WTC11 (cell line): ENCODE measurements at regions not wholly inside any gene's neighbourhood (a gene's known extent, or its start where the extent isn't known, plus 50 kb on each side); places are given as distances from the start of the nearest gene placed in this dataset.
A peak's percentile ranks its signal among the peaks of the same experiment; 100 is the strongest.
"Not testable (repeated sequence)": the region's sequence is repeated elsewhere in the genome, so short reads cannot be mapped to it uniquely, and the experiment has no call there.

Experiments used
- ATAC-seq: fragments of 200-7000 bp; cut with Tn5 transposase; 2 replicates; pipeline ENCODE4 v1.10.0; 2021; ENCODE audit warnings: mild to moderate bottlenecking, moderate library complexity
- CTCF ChIA-PET: fragments of 300-600 bp; sonication (Branson Sonifier 250); formaldehyde crosslinking; loops from one replicate; lab custom pipeline; 2021; ENCODE audit warnings: antibody characterized with exemption; lab: Charles Lee
- POLR2A ChIA-PET: fragments of 350-600 bp; sonication (Branson Sonifier 250); formaldehyde crosslinking; loops from one replicate; lab custom pipeline; 2021; ENCODE audit warnings: antibody characterized with exemption; lab: Charles Lee
- DNase-seq: peaks from one replicate; pipeline ENCODE4 v3.0.0; 2021; ENCODE audit warnings: low spot score
- H3K27ac Mint-ChIP-seq: 2 replicates; pipeline ENCODE4 v1.8.0; 2021; ENCODE audit warnings: mixed read lengths
- H3K27me3 Mint-ChIP-seq: 2 replicates; pipeline ENCODE4 v1.8.0; 2021; ENCODE audit warnings: low read depth, mild to moderate bottlenecking, moderate library complexity, mixed read lengths
- H3K36me3 Mint-ChIP-seq: 2 replicates; pipeline ENCODE4 v1.8.0; 2021; ENCODE audit warnings: mixed read lengths
- H3K4me1 Mint-ChIP-seq: 2 replicates; pipeline ENCODE4 v1.8.0; 2022; ENCODE audit warnings: mixed read lengths
- H3K4me3 Mint-ChIP-seq: 2 replicates; pipeline ENCODE4 v1.8.0; 2021; ENCODE audit warnings: mild to moderate bottlenecking, moderate library complexity, mixed read lengths
- H3K9me3 Mint-ChIP-seq: 2 replicates; pipeline ENCODE4 v1.8.0; 2021; ENCODE audit warnings: mixed read lengths
- E2F5 ChIP-seq: sonication (generic); formaldehyde crosslinking; IDR thresholded peaks from 2 replicates; pipeline ENCODE4 v1.8.1; 2022; ENCODE audit warnings: mild to moderate bottlenecking, moderate library complexity, missing genetic modification reagents
- FOXP1 ChIP-seq: sonication (generic); formaldehyde crosslinking; IDR thresholded peaks from 2 replicates; pipeline ENCODE4 v1.8.0; 2022; ENCODE audit warnings: missing genetic modification reagents, mild to moderate bottlenecking, moderate library complexity, borderline replicate concordance
- GABPB1 ChIP-seq: sonication (generic); formaldehyde crosslinking; IDR thresholded peaks from 2 replicates; pipeline ENCODE4 v1.8.1; 2023; ENCODE audit warnings: mild to moderate bottlenecking, missing genetic modification reagents
- HMGXB4 ChIP-seq: sonication (generic); formaldehyde crosslinking; IDR thresholded peaks from 2 replicates; pipeline ENCODE4 v1.8.1; 2023; ENCODE audit warnings: mild to moderate bottlenecking, moderate library complexity, missing genetic modification reagents
- JUN ChIP-seq: sonication (generic); formaldehyde crosslinking; IDR thresholded peaks from 2 replicates; pipeline ENCODE4 v1.8.0; 2023; ENCODE audit warnings: mild to moderate bottlenecking, missing genetic modification reagents
- MXD4 ChIP-seq: fragments of 250-450 bp; sonication (Bioruptor Pico); IDR thresholded peaks from 2 replicates; pipeline ENCODE4 v1.8.0; 2021; ENCODE audit warnings: mild to moderate bottlenecking, moderate library complexity, borderline replicate concordance
- NR3C1 ChIP-seq: sonication (generic); formaldehyde crosslinking; conservative IDR thresholded peaks from 2 replicates; pipeline ENCODE4 v1.8.1; 2023; ENCODE audit warnings: low read depth, mild to moderate bottlenecking, missing genetic modification reagents
- PREB ChIP-seq: sonication (generic); formaldehyde crosslinking; IDR thresholded peaks from 2 replicates; pipeline ENCODE4 v1.8.1; 2022; ENCODE audit warnings: mild to moderate bottlenecking, missing genetic modification reagents, moderate library complexity, borderline replicate concordance
- ZNF138 ChIP-seq: sonication (generic); formaldehyde crosslinking; conservative IDR thresholded peaks from 2 replicates; pipeline ENCODE4 v1.8.1; 2022; ENCODE audit warnings: mild to moderate bottlenecking, moderate library complexity, missing genetic modification reagents
- ZNF396 ChIP-seq: fragments of 250-450 bp; sonication (Bioruptor Pico); IDR thresholded peaks from 2 replicates; pipeline ENCODE4 v1.8.0; 2021; ENCODE audit warnings: mild to moderate bottlenecking, moderate library complexity, borderline replicate concordance
- ZNF512 ChIP-seq: sonication (generic); formaldehyde crosslinking; IDR thresholded peaks from 2 replicates; pipeline ENCODE4 v1.8.1; 2022; ENCODE audit warnings: missing genetic modification reagents, borderline replicate concordance

GRCh38 chr20:25856256-25856884 is 159.7 kb upstream of the ZNF337 start:
- CTCF ChIA-PET: no interaction called here
- peaks cover 10% of the 10 kb centered on the region for H3K4me1 Mint-ChIP-seq
- H3K4me3 Mint-ChIP-seq: no peak overlapping the region
- POLR2A ChIA-PET: no interaction called here
- TF ChIP-seq ZNF396 (CRISPR knock-in tag) (no peak), FOXP1 (CRISPR knock-in tag) (no peak), MXD4 (CRISPR knock-in tag) (no peak), PREB (CRISPR knock-in tag) (no peak), E2F5 (CRISPR knock-in tag) (no peak), NR3C1 (CRISPR knock-in tag) (no peak), JUN (CRISPR knock-in tag) (no peak), ZNF512 (no peak), HMGXB4 (CRISPR knock-in tag) (no peak), ZNF138 (no peak)
- H3K27ac Mint-ChIP-seq: no peak overlapping the region
- DNase-seq: no peak
- ATAC-seq: no peak
- no peaks in the 10 kb centered on the region for H3K36me3 Mint-ChIP-seq
- H3K9me3 Mint-ChIP-seq: no peaks in the 10 kb centered on the region
- peaks cover 44% of the 10 kb centered on the region for H3K27me3 Mint-ChIP-seq

GRCh38 chr20:25855451-25856156 is 159.0 kb upstream of the ZNF337 start:
- CTCF ChIA-PET, H3K4me3 Mint-ChIP-seq, ATAC-seq, DNase-seq, POLR2A ChIA-PET, H3K36me3 Mint-ChIP-seq, H3K4me1 Mint-ChIP-seq, H3K27ac Mint-ChIP-seq, H3K9me3 Mint-ChIP-seq: not testable (repeated sequence)
- H3K27me3 Mint-ChIP-seq: peaks cover 37% of the 10 kb centered on the region

- peaks cover 27% of the 10 kb centered on the region for H3K27me3 Mint-ChIP-seq
- H3K4me3 Mint-ChIP-seq, H3K4me1 Mint-ChIP-seq, ATAC-seq, CTCF ChIA-PET, H3K9me3 Mint-ChIP-seq, H3K36me3 Mint-ChIP-seq, H3K27ac Mint-ChIP-seq, POLR2A ChIA-PET, DNase-seq: not testable (repeated sequence)
These were observed 158.0 kb upstream of the ZNF337 start for GRCh38 chr20:25854666-25855065.

- H3K4me1 Mint-ChIP-seq, H3K4me3 Mint-ChIP-seq, POLR2A ChIA-PET, H3K36me3 Mint-ChIP-seq, CTCF ChIA-PET, ATAC-seq, DNase-seq, H3K9me3 Mint-ChIP-seq, H3K27ac Mint-ChIP-seq: not testable (repeated sequence)
- peak; percentile 70; the same call in 1 of the 2 replicates for TF ChIP-seq GABPB1 (CRISPR knock-in tag)
- peaks cover 19% of the 10 kb centered on the region for H3K27me3 Mint-ChIP-seq
These were observed 157.2 kb upstream of the ZNF337 start for GRCh38 chr20:25853718-25854388.

GRCh38 chr20:25852968-25853717 is 156.5 kb upstream of the ZNF337 start:
- CTCF ChIA-PET, POLR2A ChIA-PET, H3K27ac Mint-ChIP-seq, DNase-seq, ATAC-seq, H3K4me1 Mint-ChIP-seq, H3K9me3 Mint-ChIP-seq, H3K36me3 Mint-ChIP-seq, H3K4me3 Mint-ChIP-seq: not testable (repeated sequence)
- H3K27me3 Mint-ChIP-seq: peaks cover 13% of the 10 kb centered on the region

- H3K4me3 Mint-ChIP-seq, H3K4me1 Mint-ChIP-seq, H3K9me3 Mint-ChIP-seq, H3K36me3 Mint-ChIP-seq, POLR2A ChIA-PET, H3K27ac Mint-ChIP-seq, CTCF ChIA-PET, ATAC-seq, H3K27me3 Mint-ChIP-seq, DNase-seq: not testable (repeated sequence)
These were observed 153.5 kb upstream of the ZNF337 start for GRCh38 chr20:25850133-25850532.
